ENCODE measurements at regions not wholly inside any gene's neighbourhood (a gene's known extent, or its start where the extent isn't known, plus 50 kb on each side); places are given as distances from the start of the nearest gene placed in this dataset.

DNA sequence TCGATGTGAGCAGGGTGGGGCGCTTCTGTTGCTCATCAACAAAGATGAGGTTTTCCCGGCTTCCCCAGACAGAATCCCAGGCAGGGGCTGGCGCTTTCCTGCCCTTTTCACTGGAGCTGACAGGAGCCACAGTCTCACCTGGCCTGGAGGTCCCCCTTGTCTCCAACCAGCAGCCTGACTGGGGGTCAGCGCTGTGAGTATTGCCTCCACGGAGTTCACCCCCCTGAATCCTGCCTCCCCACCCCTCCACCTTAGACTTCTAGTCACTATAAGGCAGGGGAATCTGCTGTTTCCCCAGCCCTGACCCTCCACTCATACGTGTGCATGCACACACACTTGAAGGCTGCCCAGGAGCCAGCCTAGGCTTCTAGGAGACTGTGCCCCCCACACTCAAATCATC is 58.8 kb upstream of the LYVE1 start:
- ChIA-PET POLR2A (no interaction called here), CTCF (interaction anchor here (0.6 to 5.2 kb wide), 7 partner anchors 9 to 221 kb away, joined by 3 to 22 read pairs (median 4); no protein-coding TSS in a partner anchor)
- no peak for DNase-seq
- no peak overlapping the region for H3K27ac ChIP-seq (ENCODE audit: insufficient read depth in 1 of 2, low read depth in 1 of 2, low read length in 2 of 2, poor library complexity in 1 of 2, severe bottlenecking in 2 of 2)
- H3K36me3 ChIP-seq (ENCODE audit: control insufficient read depth in 4 of 4, insufficient read depth in 4 of 4, low read length in 3 of 4) = no peaks in the 10 kb centered on the region
- 98% methylated on average over 7 of the region's 7 CpGs for WGBS (ENCODE audit: insufficient coverage)
- H3K4me3 ChIP-seq (ENCODE audit: control insufficient read depth in 1 of 7, extremely low read depth in 1 of 7, insufficient read depth in 4 of 7, low read depth in 2 of 7, low read length in 6 of 7) = no peak overlapping the region
- H3K9me3 ChIP-seq (ENCODE audit: control extremely low read depth in 1 of 5, control insufficient read depth in 4 of 5, insufficient read depth in 2 of 5, low read depth in 1 of 5, low read length in 4 of 5) = no peaks in the 10 kb centered on the region
- peaks cover 0 to 35% (median 31%) of the 10 kb centered on the region in 4 experiments for H3K4me1 ChIP-seq (ENCODE audit: control extremely low read depth in 1 of 4, control insufficient read depth in 4 of 4, insufficient read depth in 4 of 4, low read length in 3 of 4)
- no peaks in the 10 kb centered on the region for H3K27me3 ChIP-seq (replicated peaks in 2 of 5; ENCODE audit: control insufficient read depth in 4 of 5, insufficient read depth in 5 of 5, low read length in 4 of 5)

DNA sequence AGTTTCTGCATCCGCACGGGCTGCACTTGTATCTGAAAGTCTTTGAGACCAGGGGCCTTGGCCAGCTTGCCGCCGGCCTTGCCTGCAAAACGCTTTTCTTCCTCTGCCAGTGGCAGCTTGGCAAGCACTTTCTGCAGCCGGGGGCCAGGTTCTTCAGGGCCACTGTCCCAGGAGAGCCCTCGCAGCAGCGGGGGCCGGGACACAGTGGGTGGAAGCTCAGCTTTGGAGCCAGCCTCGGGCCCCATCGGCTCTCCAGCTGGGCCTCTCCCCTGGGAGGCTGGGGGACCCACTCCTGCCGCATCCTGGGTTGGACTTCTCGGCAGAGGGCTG is 57.5 kb upstream of the LYVE1 start:
- Histone ChIP-seq H3K4me1 (ENCODE audit: control extremely low read depth in 1 of 4, control insufficient read depth in 4 of 4, insufficient read depth in 4 of 4, low read length in 3 of 4) (peaks cover 0 to 35% (median 31%) of the 10 kb centered on the region in 4 experiments), H3K27ac (ENCODE audit: insufficient read depth in 1 of 2, low read depth in 1 of 2, low read length in 2 of 2, poor library complexity in 1 of 2, severe bottlenecking in 2 of 2) (no peak overlapping the region), H3K9me3 (ENCODE audit: control extremely low read depth in 1 of 5, control insufficient read depth in 4 of 5, insufficient read depth in 2 of 5, low read depth in 1 of 5, low read length in 4 of 5) (no peaks in the 10 kb centered on the region), H3K4me3 (ENCODE audit: control insufficient read depth in 1 of 7, extremely low read depth in 1 of 7, insufficient read depth in 4 of 7, low read depth in 2 of 7, low read length in 6 of 7) (no peak overlapping the region), H3K36me3 (ENCODE audit: control insufficient read depth in 4 of 4, insufficient read depth in 4 of 4, low read length in 3 of 4) (no peaks in the 10 kb centered on the region), H3K27me3 (replicated peaks in 2 of 5; ENCODE audit: control insufficient read depth in 4 of 5, insufficient read depth in 5 of 5, low read length in 4 of 5) (no peaks in the 10 kb centered on the region)
- WGBS (ENCODE audit: insufficient coverage) = 98% methylated on average over 12 of the region's 13 CpGs
- POLR2A ChIA-PET = interaction anchor here (1.1 kb wide), 1 partner anchor 10 kb away, joined by 6 read pairs; no protein-coding TSS in a partner anchor
- no peak for DNase-seq
- CTCF ChIA-PET = interaction anchor here (0.7 to 5.2 kb wide), 28 partner anchors 8 to 222 kb away, joined by 3 to 22 read pairs (median 4); no protein-coding TSS in a partner anchor

- WGBS (ENCODE audit: insufficient coverage) = 80% methylated on average over 5 of the region's 6 CpGs
- no peak for DNase-seq
- H3K4me1 ChIP-seq (ENCODE audit: control extremely low read depth in 1 of 4, control insufficient read depth in 4 of 4, insufficient read depth in 4 of 4, low read length in 3 of 4) = peaks cover 0 to 35% (median 31%) of the 10 kb centered on the region in 4 experiments
- H3K4me3 ChIP-seq (ENCODE audit: control insufficient read depth in 1 of 7, extremely low read depth in 1 of 7, insufficient read depth in 4 of 7, low read depth in 2 of 7, low read length in 6 of 7) = no peak overlapping the region
- POLR2A ChIA-PET = interaction anchor here (1.1 kb wide), 1 partner anchor 10 kb away, joined by 6 read pairs; no protein-coding TSS in a partner anchor
- H3K27ac ChIP-seq (ENCODE audit: insufficient read depth in 1 of 2, low read depth in 1 of 2, low read length in 2 of 2, poor library complexity in 1 of 2, severe bottlenecking in 2 of 2) = no peak overlapping the region
- H3K27me3 ChIP-seq (replicated peaks in 2 of 5; ENCODE audit: control insufficient read depth in 4 of 5, insufficient read depth in 5 of 5, low read length in 4 of 5) = no peaks in the 10 kb centered on the region
- H3K36me3 ChIP-seq (ENCODE audit: control insufficient read depth in 4 of 4, insufficient read depth in 4 of 4, low read length in 3 of 4) = no peaks in the 10 kb centered on the region
- CTCF ChIA-PET = interaction anchor here (0.8 to 5.2 kb wide), 28 partner anchors 9 to 222 kb away, joined by 3 to 22 read pairs (median 5); no protein-coding TSS in a partner anchor
- no peaks in the 10 kb centered on the region for H3K9me3 ChIP-seq (ENCODE audit: control extremely low read depth in 1 of 5, control insufficient read depth in 4 of 5, insufficient read depth in 2 of 5, low read depth in 1 of 5, low read length in 4 of 5)
Observed at GRCh38 chr11:10625281-10625981, 57.0 kb upstream of the LYVE1 start.

DNA sequence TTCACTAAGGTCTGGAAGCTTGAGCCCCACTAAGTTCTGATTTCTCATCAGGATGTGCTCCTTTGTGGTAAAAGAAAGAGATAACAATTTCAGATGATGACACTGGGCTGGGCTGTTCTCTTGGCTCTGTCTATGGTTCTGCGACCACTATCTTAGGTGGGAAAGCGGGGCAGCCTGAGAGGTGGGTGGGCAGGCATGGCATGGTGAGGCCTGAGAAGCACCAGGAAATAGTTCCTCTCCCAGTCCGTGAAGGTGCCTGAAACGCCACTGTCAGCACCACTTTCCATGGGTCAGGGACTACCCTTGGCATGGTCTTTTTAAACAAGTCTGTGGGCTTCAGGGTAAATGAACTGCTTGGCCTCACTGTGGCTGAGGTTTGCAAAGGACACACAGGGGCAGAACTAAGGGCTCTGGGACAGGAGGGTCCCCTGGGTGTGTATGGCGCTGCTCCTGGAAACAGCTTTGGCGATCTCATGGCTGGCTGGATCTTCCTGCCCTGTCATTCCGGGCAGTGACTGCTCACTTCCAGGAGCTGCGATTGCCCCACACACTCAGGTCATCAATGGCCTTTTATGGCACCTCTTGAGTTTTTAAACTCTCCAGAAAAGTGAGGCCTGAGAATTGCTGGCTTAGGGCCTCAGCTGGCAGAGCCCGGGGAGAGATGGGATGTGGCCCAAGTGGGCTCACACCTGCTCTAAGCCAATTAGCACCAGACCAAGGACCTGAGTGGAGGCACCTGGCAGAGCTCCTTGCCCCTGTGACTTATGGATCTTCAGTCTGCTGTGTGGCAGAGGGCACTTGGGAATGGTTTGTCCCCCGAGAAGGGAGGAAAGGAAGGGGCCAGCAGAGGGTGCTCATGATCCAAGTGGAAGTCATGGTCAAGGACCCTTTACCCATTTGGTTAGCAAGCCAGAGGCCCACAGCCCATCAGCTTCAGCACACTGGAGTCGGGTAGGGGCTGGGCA is 55.6 kb upstream of the LYVE1 start:
- no peaks in the 10 kb centered on the region for H3K36me3 ChIP-seq (ENCODE audit: control insufficient read depth in 4 of 4, insufficient read depth in 4 of 4, low read length in 3 of 4)
- no peak for DNase-seq
- POLR2A ChIA-PET = no interaction called here
- H3K27ac ChIP-seq (ENCODE audit: insufficient read depth in 1 of 2, low read depth in 1 of 2, low read length in 2 of 2, poor library complexity in 1 of 2, severe bottlenecking in 2 of 2) = no peak overlapping the region
- WGBS (ENCODE audit: insufficient coverage) = 90% methylated on average over 10 of the region's 11 CpGs
- H3K4me3 ChIP-seq (ENCODE audit: control insufficient read depth in 1 of 7, extremely low read depth in 1 of 7, insufficient read depth in 4 of 7, low read depth in 2 of 7, low read length in 6 of 7) = no peak overlapping the region
- no peaks in the 10 kb centered on the region for H3K9me3 ChIP-seq (ENCODE audit: control extremely low read depth in 1 of 5, control insufficient read depth in 4 of 5, insufficient read depth in 2 of 5, low read depth in 1 of 5, low read length in 4 of 5)
- H3K4me1 ChIP-seq (ENCODE audit: control extremely low read depth in 1 of 4, control insufficient read depth in 4 of 4, insufficient read depth in 4 of 4, low read length in 3 of 4) = peaks cover 0 to 35% (median 31%) of the 10 kb centered on the region in 4 experiments
- CTCF ChIA-PET = interaction anchor here (0.7 to 5.2 kb wide), 27 partner anchors 10 to 320 kb away, joined by 3 to 22 read pairs (median 5); partner anchors contain the start of genes ADM and RNF141
- no peaks in the 10 kb centered on the region for H3K27me3 ChIP-seq (replicated peaks in 2 of 5; ENCODE audit: control insufficient read depth in 4 of 5, insufficient read depth in 5 of 5, low read length in 4 of 5)

DNA sequence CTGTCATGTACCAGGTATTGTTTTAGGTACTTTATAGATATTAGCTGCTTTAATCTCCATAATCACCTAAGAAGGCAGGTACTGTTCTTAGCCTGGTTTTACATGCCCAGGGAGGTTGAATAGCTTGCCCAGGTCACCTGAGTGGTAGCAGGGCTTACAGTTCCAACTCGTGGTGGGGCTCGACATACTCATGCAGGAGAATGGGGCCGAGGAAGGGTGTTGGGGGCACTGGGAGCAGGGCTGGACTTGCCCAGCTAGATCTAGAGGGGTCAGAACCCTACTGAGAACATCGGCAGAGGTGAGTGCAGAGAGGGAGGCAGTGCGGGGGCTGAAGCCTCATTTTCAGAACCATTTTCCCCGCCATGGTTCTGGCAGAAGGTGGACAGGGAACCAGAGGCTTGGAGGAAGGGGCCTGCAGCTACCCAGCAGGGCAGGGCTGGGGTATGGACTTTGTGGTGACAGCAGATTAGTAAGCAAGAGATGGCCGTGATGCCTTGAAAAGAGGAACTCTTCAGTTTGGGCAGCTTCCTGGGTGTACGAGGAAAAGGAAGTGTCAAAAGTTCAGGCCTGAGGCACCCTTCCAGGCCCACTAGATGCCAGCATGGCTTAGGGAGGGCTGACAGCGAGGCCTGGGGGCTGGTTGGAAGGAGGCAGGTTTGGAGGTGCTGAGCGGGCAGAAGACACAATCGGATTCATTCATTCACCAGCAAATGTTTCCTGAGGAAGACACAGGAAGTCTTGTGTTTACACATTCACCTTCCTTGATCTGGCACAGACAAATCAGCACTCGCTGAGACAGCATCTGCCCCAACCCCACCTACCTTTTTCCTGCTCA is 54.7 kb upstream of the LYVE1 start:
- Histone ChIP-seq H3K36me3 (ENCODE audit: control insufficient read depth in 4 of 4, insufficient read depth in 4 of 4, low read length in 3 of 4) (no peaks in the 10 kb centered on the region), H3K27me3 (replicated peaks in 2 of 5; ENCODE audit: control insufficient read depth in 4 of 5, insufficient read depth in 5 of 5, low read length in 4 of 5) (no peaks in the 10 kb centered on the region), H3K27ac (ENCODE audit: insufficient read depth in 1 of 2, low read depth in 1 of 2, low read length in 2 of 2, poor library complexity in 1 of 2, severe bottlenecking in 2 of 2) (no peak overlapping the region), H3K4me1 (ENCODE audit: control extremely low read depth in 1 of 4, control insufficient read depth in 4 of 4, insufficient read depth in 4 of 4, low read length in 3 of 4) (peaks cover 0 to 28% (median 25%) of the 10 kb centered on the region in 4 experiments), H3K9me3 (ENCODE audit: control extremely low read depth in 1 of 5, control insufficient read depth in 4 of 5, insufficient read depth in 2 of 5, low read depth in 1 of 5, low read length in 4 of 5) (no peaks in the 10 kb centered on the region), H3K4me3 (ENCODE audit: control insufficient read depth in 1 of 7, extremely low read depth in 1 of 7, insufficient read depth in 4 of 7, low read depth in 2 of 7, low read length in 6 of 7) (no peak overlapping the region)
- 64% methylated on average over 10 of the region's 12 CpGs for WGBS (ENCODE audit: insufficient coverage)
- CTCF ChIA-PET = interaction anchor here (0.7 to 5.2 kb wide), 19 partner anchors 10 to 210 kb away, joined by 3 to 22 read pairs (median 4); partner anchors contain the start of gene RNF141
- POLR2A ChIA-PET = interaction anchor here (0.6 to 0.9 kb wide), 2 partner anchors 75 to 163 kb away, joined by 3 to 4 read pairs; no protein-coding TSS in a partner anchor
- DNase-seq = peak in 1 of 3 donors; percentile 66

DNA sequence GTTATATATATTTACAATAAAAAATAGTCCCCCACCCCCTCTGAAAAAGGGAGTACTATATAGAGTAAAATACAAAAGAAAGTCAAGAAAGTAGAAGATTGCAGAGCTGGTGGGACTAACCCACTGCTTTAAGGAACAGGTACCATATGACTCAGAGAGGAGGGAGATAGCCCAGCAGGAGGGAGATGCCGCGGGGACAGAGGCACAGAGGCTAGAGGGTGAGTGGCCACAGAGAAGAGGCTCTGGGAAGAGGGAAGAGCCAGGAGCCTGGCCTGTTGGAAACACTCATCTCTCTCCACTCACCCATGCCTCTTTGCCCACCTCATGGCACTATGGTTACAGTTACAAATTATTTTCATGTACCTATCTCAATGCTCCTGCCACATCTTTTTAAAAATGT is 53.6 kb upstream of the LYVE1 start:
- no peaks in the 10 kb centered on the region for H3K36me3 ChIP-seq (ENCODE audit: control insufficient read depth in 4 of 4, insufficient read depth in 4 of 4, low read length in 3 of 4)
- no peak overlapping the region for H3K4me3 ChIP-seq (ENCODE audit: control insufficient read depth in 1 of 7, extremely low read depth in 1 of 7, insufficient read depth in 4 of 7, low read depth in 2 of 7, low read length in 6 of 7)
- no peaks in the 10 kb centered on the region for H3K27me3 ChIP-seq (replicated peaks in 2 of 5; ENCODE audit: control insufficient read depth in 4 of 5, insufficient read depth in 5 of 5, low read length in 4 of 5)
- H3K4me1 ChIP-seq (ENCODE audit: control extremely low read depth in 1 of 4, control insufficient read depth in 4 of 4, insufficient read depth in 4 of 4, low read length in 3 of 4) = peaks cover 4 to 32% (median 25%) of the 10 kb centered on the region in 4 experiments
- WGBS (ENCODE audit: insufficient coverage) = no CpG with 5 or more reads among the region's 2 CpGs
- H3K9me3 ChIP-seq (ENCODE audit: control extremely low read depth in 1 of 5, control insufficient read depth in 4 of 5, insufficient read depth in 2 of 5, low read depth in 1 of 5, low read length in 4 of 5) = no peaks in the 10 kb centered on the region
- POLR2A ChIA-PET = no interaction called here
- CTCF ChIA-PET = interaction anchor here (0.8 to 5.2 kb wide), 12 partner anchors 8 to 211 kb away, joined by 3 to 22 read pairs (median 4); no protein-coding TSS in a partner anchor
- no peak overlapping the region for H3K27ac ChIP-seq (ENCODE audit: insufficient read depth in 1 of 2, low read depth in 1 of 2, low read length in 2 of 2, poor library complexity in 1 of 2, severe bottlenecking in 2 of 2)
- DNase-seq = no peak

Measured in common myeloid progenitor, CD34-positive (primary cell).